Mesendoderm (in vitro differentiated cells): ENCODE measurements at regions not wholly inside any gene's neighbourhood (a gene's known extent, or its start where the extent isn't known, plus 50 kb on each side); places are given as distances from the start of the nearest gene placed in this dataset.

Experiments used
- DNase-seq: peaks from one replicate; pipeline ENCODE4 v3.0.0; 2013
- H2AK5ac ChIP-seq: 2 replicates; pipeline ENCODE4 v1.6.1; 2013; ENCODE audit warnings: low read length, inconsistent platforms
- H2BK120ac ChIP-seq: 2 replicates; pipeline ENCODE4 v1.6.1; 2013; ENCODE audit warnings: low read depth, mild to moderate bottlenecking, low read length, moderate library complexity, mixed read lengths
- H2BK15ac ChIP-seq: replicated peaks from 2 replicates; pipeline ENCODE4 v1.6.1; 2013; ENCODE audit warnings: low read depth, mild to moderate bottlenecking, moderate library complexity
- H2BK5ac ChIP-seq: 2 replicates; pipeline ENCODE4 v1.6.1; 2013; ENCODE audit warnings: low read length, inconsistent platforms
- H3K18ac ChIP-seq: 2 replicates; pipeline ENCODE4 v1.6.1; 2013; ENCODE audit warnings: mild to moderate bottlenecking, low read length, mixed read lengths
- H3K23ac ChIP-seq: one replicate; pipeline ENCODE4 v1.6.1; 2013; ENCODE audit warnings: low read length
- H3K27ac ChIP-seq: 2 replicates; pipeline ENCODE4 v1.5.1; 2013; ENCODE audit warnings: low read depth, mild to moderate bottlenecking, inconsistent platforms, low read length, moderate library complexity
- H3K27me3 ChIP-seq: 2 replicates; pipeline ENCODE4 v1.6.1; 2013; ENCODE audit warnings: low read length, control low read depth, mild to moderate bottlenecking, inconsistent platforms; ENCODE audit not compliant: insufficient read depth, poor library complexity
- H3K36me3 ChIP-seq: 2 replicates; pipeline ENCODE4 v1.6.1; 2013; ENCODE audit warnings: low read length, inconsistent platforms; ENCODE audit not compliant: control insufficient read depth, insufficient read depth
- H3K4ac ChIP-seq: one replicate; pipeline ENCODE4 v1.6.1; 2013; ENCODE audit warnings: low read depth, mild to moderate bottlenecking, low read length, moderate library complexity
- H3K4me1 ChIP-seq: 2 replicates; pipeline ENCODE4 v1.6.1; 2013; ENCODE audit warnings: low read depth, low read length, inconsistent platforms; ENCODE audit not compliant: control insufficient read depth
- H3K4me2 ChIP-seq: 2 replicates; pipeline ENCODE4 v1.6.1; 2013; ENCODE audit warnings: low read length
- H3K4me3 ChIP-seq: 2 replicates; pipeline ENCODE4 v1.5.1; 2013; ENCODE audit warnings: mild to moderate bottlenecking, low read length
- H3K56ac ChIP-seq: one replicate; pipeline ENCODE4 v1.6.1; 2013; ENCODE audit warnings: low read length
- H3K79me1 ChIP-seq: 2 replicates; pipeline ENCODE4 v1.6.1; 2013; ENCODE audit warnings: low read length, inconsistent platforms
- H3K79me2 ChIP-seq: 2 replicates; pipeline ENCODE4 v1.6.1; 2013; ENCODE audit warnings: mild to moderate bottlenecking, low read length; ENCODE audit not compliant: control insufficient read depth, insufficient read depth
- H3K9ac ChIP-seq: 2 replicates; pipeline ENCODE4 v1.6.1; 2013; ENCODE audit warnings: low read length, inconsistent platforms
- H4K5ac ChIP-seq: one replicate; pipeline ENCODE4 v1.6.1; 2013; ENCODE audit warnings: low read length
- H4K8ac ChIP-seq: one replicate; pipeline ENCODE4 v1.6.1; 2013; ENCODE audit warnings: low read depth, mild to moderate bottlenecking, control low read depth, low read length, moderate library complexity
- WGBS: extraction: QIAGEN DNeasy Blood & Tissue Kit; methylation state at CpG from one replicate; pipeline ENCODE4 v1.1.7; 2013; ENCODE audit warnings: low lambda C conversion rate, missing lambda C conversion rate; ENCODE audit not compliant: insufficient coverage; ENCODE audit errors: extremely low coverage; 5-methylcytosine and 5-hydroxymethylcytosine counted together

- no peaks in the 10 kb centered on the region for H3K36me3 ChIP-seq
- H3K79me1 ChIP-seq = no peaks in the 10 kb centered on the region
- no peak overlapping the region for H3K56ac ChIP-seq
- H3K4ac ChIP-seq = no peak overlapping the region
- H2BK5ac ChIP-seq = no peak overlapping the region
- DNase-seq = no peak
- H4K5ac ChIP-seq = no peak overlapping the region
- H3K27me3 ChIP-seq = no peaks in the 10 kb centered on the region
- WGBS = no CpG with 5 or more reads among the region's 1 CpG
- H2BK15ac ChIP-seq = no peak overlapping the region
- H3K27ac ChIP-seq = no peak overlapping the region
- no peak overlapping the region for H2BK120ac ChIP-seq
- no peaks in the 10 kb centered on the region for H3K4me1 ChIP-seq
- H3K18ac ChIP-seq = no peak overlapping the region
- H3K79me2 ChIP-seq = no peaks in the 10 kb centered on the region
- H2AK5ac ChIP-seq = no peak overlapping the region
- no peak overlapping the region for H3K4me3 ChIP-seq
- H3K9ac ChIP-seq = no peak overlapping the region
- H3K23ac ChIP-seq = no peak overlapping the region
- H3K4me2 ChIP-seq = no peak overlapping the region
- H4K8ac ChIP-seq = no peak overlapping the region
These were observed 1427.7 kb upstream of the CELF4 start for GRCh38 chr18:38993342-38993741.

- H3K56ac ChIP-seq = no peak overlapping the region
- no peaks in the 10 kb centered on the region for H3K36me3 ChIP-seq
- no peaks in the 10 kb centered on the region for H3K79me2 ChIP-seq
- no peaks in the 10 kb centered on the region for H3K79me1 ChIP-seq
- H2BK5ac ChIP-seq = no peak overlapping the region
- H3K4me2 ChIP-seq = no peak overlapping the region
- H3K4ac ChIP-seq = no peak overlapping the region
- H3K9ac ChIP-seq = no peak overlapping the region
- H4K5ac ChIP-seq = no peak overlapping the region
- no peak overlapping the region for H2BK15ac ChIP-seq
- no peak overlapping the region for H2BK120ac ChIP-seq
- H3K23ac ChIP-seq = no peak overlapping the region
- H2AK5ac ChIP-seq = no peak overlapping the region
- H3K4me1 ChIP-seq = no peaks in the 10 kb centered on the region
- H3K18ac ChIP-seq = no peak overlapping the region
- no peak for DNase-seq
- no peak overlapping the region for H3K4me3 ChIP-seq
- no peak overlapping the region for H3K27ac ChIP-seq
- H3K27me3 ChIP-seq = no peaks in the 10 kb centered on the region
- no peak overlapping the region for H4K8ac ChIP-seq
These were observed 1419.4 kb upstream of the CELF4 start for GRCh38 chr18:38984968-38985367.

- H3K4ac ChIP-seq = no peak overlapping the region
- H3K18ac ChIP-seq = no peak overlapping the region
- H2BK5ac ChIP-seq = no peak overlapping the region
- H3K56ac ChIP-seq = peak overlapping the region; percentile 10
- H3K79me2 ChIP-seq = no peaks in the 10 kb centered on the region
- H3K9ac ChIP-seq = no peak overlapping the region
- H3K23ac ChIP-seq = no peak overlapping the region
- H3K4me3 ChIP-seq = no peak overlapping the region
- H3K79me1 ChIP-seq = no peaks in the 10 kb centered on the region
- no peaks in the 10 kb centered on the region for H3K4me1 ChIP-seq
- H2BK15ac ChIP-seq = no peak overlapping the region
- no peak overlapping the region for H2BK120ac ChIP-seq
- H3K27ac ChIP-seq = no peak overlapping the region
- no peak for DNase-seq
- no peak overlapping the region for H4K8ac ChIP-seq
- no peak overlapping the region for H3K4me2 ChIP-seq
- no peak overlapping the region for H2AK5ac ChIP-seq
- H3K27me3 ChIP-seq = no peaks in the 10 kb centered on the region
- no CpG with 5 or more reads among the region's 1 CpG for WGBS
- H4K5ac ChIP-seq = no peak overlapping the region
- no peaks in the 10 kb centered on the region for H3K36me3 ChIP-seq
These were observed 1416.5 kb upstream of the CELF4 start for GRCh38 chr18:38982072-38982471.

GRCh38 chr18:38981389-38981788 is 1415.8 kb upstream of the CELF4 start:
- no peaks in the 10 kb centered on the region for H3K79me2 ChIP-seq
- H3K23ac ChIP-seq = no peak overlapping the region
- no peak overlapping the region for H3K9ac ChIP-seq
- H3K36me3 ChIP-seq = no peaks in the 10 kb centered on the region
- H4K5ac ChIP-seq = no peak overlapping the region
- H3K56ac ChIP-seq = no peak overlapping the region
- no peak overlapping the region for H2BK15ac ChIP-seq
- no peaks in the 10 kb centered on the region for H3K27me3 ChIP-seq
- H4K8ac ChIP-seq = no peak overlapping the region
- no peak overlapping the region for H3K4ac ChIP-seq
- no peak overlapping the region for H2BK120ac ChIP-seq
- no peaks in the 10 kb centered on the region for H3K79me1 ChIP-seq
- no CpG with 5 or more reads among the region's 2 CpGs for WGBS
- no peak overlapping the region for H2AK5ac ChIP-seq
- H2BK5ac ChIP-seq = no peak overlapping the region
- no peak overlapping the region for H3K27ac ChIP-seq
- H3K4me1 ChIP-seq = no peaks in the 10 kb centered on the region
- H3K4me2 ChIP-seq = no peak overlapping the region
- no peak overlapping the region for H3K4me3 ChIP-seq
- no peak for DNase-seq
- no peak overlapping the region for H3K18ac ChIP-seq

GRCh38 chr18:38980420-38980819 is 1414.8 kb upstream of the CELF4 start:
- H3K27ac ChIP-seq = no peak overlapping the region
- no peak overlapping the region for H3K4ac ChIP-seq
- H2BK5ac ChIP-seq = no peak overlapping the region
- no peak overlapping the region for H3K56ac ChIP-seq
- H4K8ac ChIP-seq = no peak overlapping the region
- H2BK120ac ChIP-seq = no peak overlapping the region
- no peaks in the 10 kb centered on the region for H3K79me1 ChIP-seq
- H3K4me1 ChIP-seq = no peaks in the 10 kb centered on the region
- no peak overlapping the region for H3K18ac ChIP-seq
- H3K23ac ChIP-seq = no peak overlapping the region
- H3K4me2 ChIP-seq = no peak overlapping the region
- H3K79me2 ChIP-seq = no peaks in the 10 kb centered on the region
- H3K36me3 ChIP-seq = no peaks in the 10 kb centered on the region
- H2BK15ac ChIP-seq = no peak overlapping the region
- no peak for DNase-seq
- no peak overlapping the region for H3K4me3 ChIP-seq
- no peak overlapping the region for H3K9ac ChIP-seq
- no peak overlapping the region for H4K5ac ChIP-seq
- no peak overlapping the region for H2AK5ac ChIP-seq
- H3K27me3 ChIP-seq = no peaks in the 10 kb centered on the region

- no peak overlapping the region for H2AK5ac ChIP-seq
- WGBS = no CpG with 5 or more reads among the region's 1 CpG
These were observed 1407.0 kb upstream of the CELF4 start for GRCh38 chr18:38972571-38972970.

More at GRCh38 chr18:38972571-38972970, 1407.0 kb upstream of the CELF4 start:
- H2BK5ac ChIP-seq = no peak overlapping the region
- no peaks in the 10 kb centered on the region for H3K79me1 ChIP-seq
- H3K79me2 ChIP-seq = no peaks in the 10 kb centered on the region
- H3K27ac ChIP-seq = no peak overlapping the region
- no peak overlapping the region for H2BK15ac ChIP-seq
- H3K4me2 ChIP-seq = no peak overlapping the region
- H3K4me1 ChIP-seq = no peaks in the 10 kb centered on the region
- H3K4me3 ChIP-seq = no peak overlapping the region
- H4K8ac ChIP-seq = no peak overlapping the region
- H3K36me3 ChIP-seq = no peaks in the 10 kb centered on the region
- no peak overlapping the region for H3K56ac ChIP-seq
- H2BK120ac ChIP-seq = no peak overlapping the region
- H3K4ac ChIP-seq = no peak overlapping the region
- H4K5ac ChIP-seq = no peak overlapping the region
- no peak overlapping the region for H3K9ac ChIP-seq
- no peak overlapping the region for H3K18ac ChIP-seq
- peak; percentile 74 for DNase-seq
- H3K23ac ChIP-seq = no peak overlapping the region
- H3K27me3 ChIP-seq = no peaks in the 10 kb centered on the region
